Body of pancreas (tissue), 4 donors: ENCODE measurements at regions not wholly inside any gene's neighbourhood (a gene's known extent, or its start where the extent isn't known, plus 50 kb on each side); places are given as distances from the start of the nearest gene placed in this dataset.

Source experiments
- ATAC-seq: fragments of 150-250 bp; one replicate; pipeline ENCODE4 v1.9.1; 2016
- DNase-seq, 4 donors: peaks; one replicate each; pipeline ENCODE4 v3.0.0-alpha.2; 2019
- H3K27ac ChIP-seq, 4 donors: fragments of 200-600 bp; sonication (generic); 1 replicate in 3 of 4; 2 replicates in 1 of 4; pipeline versions ENCODE4 v1.5.1 to v1.6.1; 2016 to 2019; ENCODE audit warnings: mild to moderate bottlenecking in 1 of 4, mixed read lengths in 1 of 4, moderate library complexity in 1 of 4
- H3K27me3 ChIP-seq, 2 donors: fragments of 200-600 bp; sonication (generic); one replicate each; pipeline ENCODE4 v1.6.0; 2016; ENCODE audit warnings: mild to moderate bottlenecking in 1 of 2
- H3K36me3 ChIP-seq, 2 donors: fragments of 200-600 bp; sonication (generic); replicated peaks in 1 of 2; 2 replicates each; pipeline ENCODE4 v1.5.1; 2016; ENCODE audit warnings: low read depth in 2 of 2; ENCODE audit not compliant: insufficient read depth in 1 of 2
- H3K4me1 ChIP-seq: fragments of 200-600 bp; sonication (generic); one replicate; pipeline ENCODE4 v1.6.0; 2016
- H3K4me3 ChIP-seq, 2 donors: fragments of 200-600 bp; sonication (generic); 1 replicate in 1 of 2; 2 replicates in 1 of 2; pipeline ENCODE4 v1.5.1; 2016 to 2019
- H3K9me3 ChIP-seq, 3 donors: fragments of 200-600 bp; sonication (generic); 1 replicate in 2 of 3; 2 replicates in 1 of 3; pipeline ENCODE4 v1.5.1; 2016
- CTCF ChIP-seq, 7 experiments: fragments of 450-650 bp in 4 of 7; fragments of 200-600 bp in 3 of 7; sonication (generic) in 3 of 7; IDR thresholded peaks; one replicate each; pipeline ENCODE4 v1.5.1; 2016 to 2019; ENCODE audit warnings: antibody characterized with exemption in 7 of 7
- POLR2A ChIP-seq, 3 donors: fragments of 450-650 bp; IDR thresholded peaks; one replicate each; pipeline ENCODE4 v1.6.1; 2016; ENCODE audit warnings: antibody characterized with exemption in 3 of 3, mild to moderate bottlenecking in 2 of 3
- WGBS, 2 donors: methylation state at CpG; one replicate each; pipeline ENCODE4 v1.1.5; 2017; 5-methylcytosine and 5-hydroxymethylcytosine counted together
- intact Hi-C: fragments of 100-400 bp; cut with DNase I; formaldehyde crosslinking; loops from one replicate; pipeline ENCODE4 v1.15.1; 2023

GRCh38 chr4:153137677-153138630 lies 66.3 kb upstream of the TRIM2 start:
- no peak for DNase-seq
- no peaks in the 10 kb centered on the region for H3K27me3 ChIP-seq
- H3K4me1 ChIP-seq, result no peaks in the 10 kb centered on the region
- no peak overlapping the region for H3K4me3 ChIP-seq
- no peak for ATAC-seq
- H3K9me3 ChIP-seq, result no peaks in the 10 kb centered on the region
- no peaks in the 10 kb centered on the region for H3K36me3 ChIP-seq
- 76 to 77% methylated on average over 6 to 8 of the region's 8 CpGs for WGBS, 2 donors
- no peak for TF ChIP-seq CTCF (IDR thresholded peaks at IDR 0.05)
- TF ChIP-seq POLR2A (IDR thresholded peaks at IDR 0.05), result no peak
- intact Hi-C loops, result no loop called here
- H3K27ac ChIP-seq, result no peak overlapping the region

GRCh38 chr4:153138736-153139135 lies 65.5 kb upstream of the TRIM2 start:
- ATAC-seq (peak; percentile 28), DNase-seq (peak in 1 of 4 donors; percentile 44)
- H3K36me3 ChIP-seq, result no peaks in the 10 kb centered on the region
- H3K27me3 ChIP-seq, result no peaks in the 10 kb centered on the region
- intact Hi-C loops, result no loop called here
- peaks cover 8% of the 10 kb centered on the region for H3K4me1 ChIP-seq
- 54 to 65% methylated on average over 5 of the region's 5 CpGs for WGBS, 2 donors
- H3K27ac ChIP-seq, result no peak overlapping the region
- no peak overlapping the region for H3K4me3 ChIP-seq
- H3K9me3 ChIP-seq, result no peaks in the 10 kb centered on the region
- TF ChIP-seq CTCF (IDR thresholded peaks at IDR 0.05) (no peak), POLR2A (IDR thresholded peaks at IDR 0.05) (no peak)

GRCh38 chr4:153140294-153140693 lies 63.9 kb upstream of the TRIM2 start:
- intact Hi-C loops, result loop anchor here (5.0 kb wide), 1 partner anchor 182 kb away; no protein-coding TSS in a partner anchor
- no peak for TF ChIP-seq POLR2A (IDR thresholded peaks at IDR 0.05)
- TF ChIP-seq CTCF (IDR thresholded peaks at IDR 0.05), result no peak
- Histone ChIP-seq H3K27me3 (no peaks in the 10 kb centered on the region), H3K36me3 (no peaks in the 10 kb centered on the region), H3K27ac (no peak overlapping the region), H3K4me1 (peaks cover 13% of the 10 kb centered on the region), H3K9me3 (no peaks in the 10 kb centered on the region), H3K4me3 (no peak overlapping the region)
- DNase-seq, result no peak
- no peak for ATAC-seq
- WGBS, 2 donors, result 88% methylated on average over 5 of the region's 5 CpGs

- ATAC-seq (no peak), DNase-seq (no peak)
- H3K9me3 ChIP-seq, result no peaks in the 10 kb centered on the region
- no peaks in the 10 kb centered on the region for H3K27me3 ChIP-seq
- H3K36me3 ChIP-seq, result no peaks in the 10 kb centered on the region
- no peak overlapping the region for H3K4me3 ChIP-seq
- no peak for TF ChIP-seq CTCF (IDR thresholded peaks at IDR 0.05)
- TF ChIP-seq POLR2A (IDR thresholded peaks at IDR 0.05), result no peak
- intact Hi-C loops, result loop anchor here (5.0 kb wide), 1 partner anchor 181 kb away; no protein-coding TSS in a partner anchor
- peaks cover 13% of the 10 kb centered on the region for H3K4me1 ChIP-seq
- H3K27ac ChIP-seq, result no peak overlapping the region
- WGBS, 2 donors, result 93 to 100% methylated on average over 1 of the region's 1 CpG
These were observed 63.0 kb upstream of the TRIM2 start for GRCh38 chr4:153141238-153141637.
